ENCODE measurements at regions not wholly inside any gene's neighbourhood (a gene's known extent, or its start where the extent isn't known, plus 50 kb on each side); places are given as distances from the start of the nearest gene placed in this dataset.

DNA sequence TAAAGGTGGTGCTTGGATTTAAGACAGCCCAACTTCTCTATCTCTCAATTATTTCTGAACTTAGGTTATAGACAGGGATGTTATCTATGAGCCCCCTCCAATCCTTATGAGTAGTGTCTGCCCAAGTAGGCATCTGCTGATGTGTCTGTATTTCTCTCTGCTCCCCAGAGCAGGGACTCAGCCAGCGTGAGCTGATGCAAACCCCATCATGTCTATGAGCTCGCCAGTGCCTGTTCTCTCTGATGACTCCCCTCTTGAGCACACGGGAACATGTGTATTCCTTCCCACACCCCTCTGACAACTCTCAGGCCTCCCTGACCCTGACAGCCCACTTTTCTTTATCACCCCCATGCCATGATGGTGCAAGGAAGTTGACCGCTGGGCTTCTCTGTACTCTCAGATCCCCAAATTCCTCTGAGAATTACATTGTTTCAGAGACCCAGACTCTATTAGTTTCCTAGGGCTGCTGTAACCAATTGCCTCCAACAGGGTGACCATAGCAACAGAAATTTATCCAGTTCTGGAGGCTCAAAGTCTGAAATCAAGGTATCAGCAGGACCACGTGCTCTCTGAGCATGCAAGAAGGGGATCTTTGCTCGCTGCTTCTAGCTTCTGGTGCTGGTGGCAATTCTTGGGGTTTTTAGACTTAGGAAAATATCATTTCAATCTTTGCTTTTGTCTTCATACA is 73.5 kb upstream of the ST8SIA2 start:
- TF ChIP-seq, protein P1, sequence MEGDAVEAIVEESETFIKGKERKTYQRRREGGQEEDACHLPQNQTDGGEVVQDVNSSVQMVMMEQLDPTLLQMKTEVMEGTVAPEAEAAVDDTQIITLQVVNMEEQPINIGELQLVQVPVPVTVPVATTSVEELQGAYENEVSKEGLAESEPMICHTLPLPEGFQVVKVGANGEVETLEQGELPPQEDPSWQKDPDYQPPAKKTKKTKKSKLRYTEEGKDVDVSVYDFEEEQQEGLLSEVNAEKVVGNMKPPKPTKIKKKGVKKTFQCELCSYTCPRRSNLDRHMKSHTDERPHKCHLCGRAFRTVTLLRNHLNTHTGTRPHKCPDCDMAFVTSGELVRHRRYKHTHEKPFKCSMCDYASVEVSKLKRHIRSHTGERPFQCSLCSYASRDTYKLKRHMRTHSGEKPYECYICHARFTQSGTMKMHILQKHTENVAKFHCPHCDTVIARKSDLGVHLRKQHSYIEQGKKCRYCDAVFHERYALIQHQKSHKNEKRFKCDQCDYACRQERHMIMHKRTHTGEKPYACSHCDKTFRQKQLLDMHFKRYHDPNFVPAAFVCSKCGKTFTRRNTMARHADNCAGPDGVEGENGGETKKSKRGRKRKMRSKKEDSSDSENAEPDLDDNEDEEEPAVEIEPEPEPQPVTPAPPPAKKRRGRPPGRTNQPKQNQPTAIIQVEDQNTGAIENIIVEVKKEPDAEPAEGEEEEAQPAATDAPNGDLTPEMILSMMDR (IDR thresholded peaks at IDR 0.05) = no peak
- Histone ChIP-seq H3K4me1 (no peaks in the 10 kb centered on the region), H3K4me3 (ENCODE audit: low read depth, low read length) (no peak overlapping the region), H3K36me3 (ENCODE audit: control insufficient read depth, insufficient read depth, low read length) (no peaks in the 10 kb centered on the region), H3K9me3 (ENCODE audit: control insufficient read depth, low read length) (no peaks in the 10 kb centered on the region), H3K79me2 (no peaks in the 10 kb centered on the region), H3K9ac (no peak overlapping the region), H3K27me3 (ENCODE audit: control insufficient read depth, insufficient read depth, low read length) (no peaks in the 10 kb centered on the region), H3K27ac (no peak overlapping the region), H2AFZ (no peak overlapping the region), H3K4me2 (ENCODE audit: low read length) (no peak overlapping the region)

DNA sequence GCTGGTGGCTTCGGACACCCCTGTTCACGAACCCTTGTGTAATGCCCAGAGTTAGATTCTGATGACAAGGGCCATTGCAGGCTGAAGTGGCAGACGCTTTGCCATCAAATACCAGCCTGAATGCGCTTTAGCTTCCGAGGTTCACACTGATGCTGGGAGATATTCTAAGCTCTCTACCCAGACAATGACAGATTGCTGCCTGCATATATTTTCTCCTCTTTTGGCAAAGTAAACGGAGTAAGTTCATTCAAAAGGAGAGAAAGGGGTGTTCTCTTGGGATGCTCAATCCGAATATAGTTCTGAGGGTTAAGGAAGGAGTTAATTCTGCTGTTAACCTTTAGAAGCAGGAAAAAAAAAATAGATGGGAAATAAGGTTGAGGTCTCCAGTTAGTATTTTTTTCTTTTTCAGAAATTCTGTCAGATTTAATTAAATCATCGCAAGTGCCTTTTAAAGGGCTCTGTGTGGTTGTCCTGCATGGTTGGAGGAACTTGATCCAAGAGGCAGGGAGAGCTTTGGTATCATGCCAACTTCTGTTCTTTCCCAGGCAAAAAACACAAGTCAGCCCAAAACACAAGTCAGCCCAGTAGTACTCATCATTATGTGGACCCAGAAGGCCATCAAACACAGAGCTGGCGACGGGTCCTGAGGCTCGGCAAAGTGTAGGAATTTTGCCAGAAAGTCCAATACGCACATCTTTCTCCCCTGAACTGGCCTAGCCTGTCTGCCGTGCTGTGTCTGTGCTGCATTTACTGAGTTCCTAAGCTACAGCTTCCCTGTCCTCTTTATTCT is 70.9 kb upstream of the ST8SIA2 start:
- Histone ChIP-seq H3K9ac (no peak overlapping the region), H3K4me2 (ENCODE audit: low read length) (no peak overlapping the region), H3K9me3 (ENCODE audit: control insufficient read depth, low read length) (no peaks in the 10 kb centered on the region), H3K4me3 (ENCODE audit: low read depth, low read length) (no peak overlapping the region), H2AFZ (no peak overlapping the region), H3K36me3 (ENCODE audit: control insufficient read depth, insufficient read depth, low read length) (no peaks in the 10 kb centered on the region), H3K4me1 (no peaks in the 10 kb centered on the region), H3K27ac (no peak overlapping the region), H3K27me3 (ENCODE audit: control insufficient read depth, insufficient read depth, low read length) (no peaks in the 10 kb centered on the region), H3K79me2 (no peaks in the 10 kb centered on the region)
- TF ChIP-seq, protein P1 (IDR thresholded peaks at IDR 0.05) = no peak

DNA sequence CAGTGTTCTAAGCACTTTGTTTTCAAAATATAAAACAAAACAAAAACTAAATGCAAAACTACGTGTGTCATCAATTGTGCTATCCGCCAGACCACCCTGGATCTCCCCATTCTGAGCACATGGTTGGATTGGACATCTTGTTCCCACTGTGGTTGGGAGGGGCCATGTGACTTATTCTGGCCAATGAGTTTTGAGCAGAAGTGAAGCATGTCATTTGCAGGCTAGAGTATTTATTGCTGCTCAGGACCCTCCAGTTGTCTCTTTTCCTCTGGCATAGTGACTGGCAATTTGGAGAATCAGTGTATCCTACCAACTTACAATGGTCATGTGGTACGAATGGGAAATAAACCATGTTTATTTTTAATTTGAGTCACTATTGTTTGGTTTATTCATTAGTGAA is 70.2 kb upstream of the ST8SIA2 start:
- no peak overlapping the region for H3K4me2 ChIP-seq (ENCODE audit: low read length)
- H3K36me3 ChIP-seq (ENCODE audit: control insufficient read depth, insufficient read depth, low read length) = no peaks in the 10 kb centered on the region
- H2AFZ ChIP-seq = no peak overlapping the region
- TF ChIP-seq, protein P1 (IDR thresholded peaks at IDR 0.05) = no peak
- no peaks in the 10 kb centered on the region for H3K27me3 ChIP-seq (ENCODE audit: control insufficient read depth, insufficient read depth, low read length)
- no peak overlapping the region for H3K9ac ChIP-seq
- H3K79me2 ChIP-seq = no peaks in the 10 kb centered on the region
- no peaks in the 10 kb centered on the region for H3K4me1 ChIP-seq
- H3K9me3 ChIP-seq (ENCODE audit: control insufficient read depth, low read length) = no peaks in the 10 kb centered on the region
- no peak overlapping the region for H3K4me3 ChIP-seq (ENCODE audit: low read depth, low read length)
- H3K27ac ChIP-seq = no peak overlapping the region

DNA sequence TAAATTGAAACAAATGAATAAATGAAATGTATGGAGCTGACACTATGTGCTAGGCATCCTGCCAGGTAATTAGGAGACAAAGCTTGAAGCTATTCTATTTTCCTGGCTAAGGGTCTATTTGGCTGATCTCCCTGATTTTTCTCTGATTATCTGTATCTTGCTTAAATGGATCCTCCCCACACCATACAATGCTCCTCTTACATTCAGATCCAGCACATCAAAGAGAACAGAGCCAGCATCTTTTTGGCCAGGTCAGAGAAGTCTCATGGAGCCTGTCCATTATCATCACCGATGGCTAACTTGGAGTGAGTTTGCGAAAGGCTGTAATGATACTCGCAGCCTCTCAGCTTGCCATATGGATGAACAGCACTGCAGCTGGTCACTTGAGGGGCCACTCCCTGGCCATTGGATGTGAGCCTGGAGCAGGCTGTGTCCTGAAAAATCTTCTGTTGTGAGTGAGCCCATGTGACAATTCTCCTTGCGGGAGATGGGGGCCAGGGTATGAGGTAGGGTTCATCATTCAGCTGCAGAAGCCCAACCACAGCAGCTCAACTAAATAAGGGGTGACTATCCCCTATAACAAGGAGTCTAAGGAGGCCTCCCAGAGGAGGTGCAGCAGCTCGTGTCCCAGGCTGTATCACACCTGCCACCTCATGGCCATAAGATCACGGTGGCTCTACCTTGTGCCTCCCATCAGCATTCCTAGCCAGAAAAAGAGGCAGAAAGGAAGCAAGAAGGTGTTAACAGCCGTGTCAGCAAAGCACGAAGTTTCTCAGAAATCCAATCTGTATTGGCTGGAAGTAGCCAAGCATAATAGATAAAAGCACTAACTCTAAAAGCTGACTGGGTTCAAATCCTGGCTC is 69.3 kb upstream of the ST8SIA2 start:
- TF ChIP-seq, protein P1 (IDR thresholded peaks at IDR 0.05) = no peak
- Histone ChIP-seq H3K9me3 (ENCODE audit: control insufficient read depth, low read length) (no peaks in the 10 kb centered on the region), H3K79me2 (no peaks in the 10 kb centered on the region), H3K9ac (no peak overlapping the region), H3K27me3 (ENCODE audit: control insufficient read depth, insufficient read depth, low read length) (no peaks in the 10 kb centered on the region), H3K4me3 (ENCODE audit: low read depth, low read length) (no peak overlapping the region), H3K27ac (no peak overlapping the region), H3K4me1 (no peaks in the 10 kb centered on the region), H2AFZ (no peak overlapping the region), H3K36me3 (ENCODE audit: control insufficient read depth, insufficient read depth, low read length) (no peaks in the 10 kb centered on the region), H3K4me2 (ENCODE audit: low read length) (no peak overlapping the region)
